H1 (cell line): ENCODE measurements at regions not wholly inside any gene's neighbourhood (a gene's known extent, or its start where the extent isn't known, plus 50 kb on each side); places are given as distances from the start of the nearest gene placed in this dataset.

Experiments used
- CTCF ChIA-PET: fragments of 300-600 bp; sonication (Branson Sonifier 250); formaldehyde crosslinking; loops from one replicate; lab custom pipeline; 2021; ENCODE audit not compliant: partially characterized antibody; lab: Charles Lee
- POLR2A ChIA-PET: fragments of 300-600 bp; sonication (Branson Sonifier 250); formaldehyde crosslinking; loops from one replicate; lab custom pipeline; 2021; ENCODE audit warnings: inconsistent platforms; ENCODE audit not compliant: partially characterized antibody; lab: Charles Lee
- DNase-seq, 2 experiments: peaks; one replicate each; pipeline versions ENCODE4 v3.0.0 to v3.0.0-alpha.2; 2010 to 2022; ENCODE audit warnings: low spot score in 2 of 2, low read depth in 1 of 2, mixed read lengths in 1 of 2
- FAIRE-seq: peaks from 2 replicates; lab custom pipeline; 2011; peaks lifted over from hg19 to GRCh38; lab: Jason Lieb, UNC
- H2AFZ ChIP-seq: 2 replicates; pipeline ENCODE4 v1.8.1; 2012; ENCODE audit warnings: low read length, inconsistent platforms
- H2AK5ac ChIP-seq: 2 replicates; pipeline ENCODE4 v1.6.1; 2013; ENCODE audit warnings: low read depth, low read length
- H2BK120ac ChIP-seq: replicated peaks from 2 replicates; pipeline ENCODE3; 2013; ENCODE audit warnings: low read depth, low read length, inconsistent platforms
- H2BK12ac ChIP-seq: 2 replicates; pipeline ENCODE4 v1.6.1; 2013; ENCODE audit warnings: low read depth, low read length
- H2BK15ac ChIP-seq: 2 replicates; pipeline ENCODE4 v1.6.1; 2013; ENCODE audit warnings: low read length
- H2BK20ac ChIP-seq: 2 replicates; pipeline ENCODE4 v1.6.1; 2013; ENCODE audit warnings: low read length
- H2BK5ac ChIP-seq: 2 replicates; pipeline ENCODE4 v1.6.1; 2013; ENCODE audit warnings: low read depth, low read length
- H3K14ac ChIP-seq: 2 replicates; pipeline ENCODE4 v1.6.1; 2013; ENCODE audit warnings: inconsistent platforms; ENCODE audit not compliant: insufficient read length
- H3K18ac ChIP-seq: 2 replicates; pipeline ENCODE4 v1.6.1; 2013; ENCODE audit warnings: low read length; ENCODE audit errors: extremely low read depth
- H3K23ac ChIP-seq: 2 replicates; pipeline ENCODE4 v1.6.1; 2013; ENCODE audit warnings: inconsistent platforms; ENCODE audit not compliant: insufficient read length
- H3K23me2 ChIP-seq: 2 replicates; pipeline ENCODE4 v1.6.1; 2013; ENCODE audit warnings: low read depth, low read length
- H3K27ac ChIP-seq: 2 replicates; pipeline ENCODE4 v1.6.1; 2011; ENCODE audit warnings: low read depth, low read length, inconsistent platforms
- H3K27me3 ChIP-seq, 4 experiments: replicated peaks in 1 of 4; 1 replicate in 1 of 4; 2 replicates in 3 of 4; pipeline versions ENCODE4 v1.6.1 to v1.8.1; 2011 to 2013; ENCODE audit warnings: low read length in 3 of 4, mild to moderate bottlenecking in 3 of 4, inconsistent platforms in 2 of 4, mixed read lengths in 2 of 4, moderate library complexity in 1 of 4; ENCODE audit not compliant: control insufficient read depth in 3 of 4, insufficient read depth in 3 of 4; ENCODE audit errors: extremely low read depth in 1 of 4
- H3K36me3 ChIP-seq, 4 experiments: 2 replicates each; pipeline versions ENCODE4 v1.6.1 to v1.8.1; 2011 to 2013; ENCODE audit warnings: mild to moderate bottlenecking in 4 of 4, low read length in 3 of 4, moderate library complexity in 2 of 4, control low read depth in 1 of 4, inconsistent platforms in 1 of 4; ENCODE audit not compliant: insufficient read depth in 4 of 4, control insufficient read depth in 2 of 4
- H3K4ac ChIP-seq: replicated peaks from 2 replicates; pipeline ENCODE3; 2013; ENCODE audit warnings: low read length, low read depth, mixed read lengths, inconsistent platforms; ENCODE audit not compliant: insufficient read length
- H3K4me1 ChIP-seq, 4 experiments: replicated peaks in 1 of 4; 1 replicate in 1 of 4; 2 replicates in 3 of 4; pipeline versions ENCODE4 v1.6.1 to v1.8.1; 2011 to 2013; ENCODE audit warnings: low read length in 3 of 4, inconsistent platforms in 2 of 4, mixed read lengths in 1 of 4; ENCODE audit not compliant: insufficient read depth in 4 of 4, control insufficient read depth in 3 of 4
- H3K4me2 ChIP-seq, 2 experiments: 2 replicates each; pipeline versions ENCODE4 v1.6.1 to v1.8.1; 2011 to 2013; ENCODE audit warnings: low read depth in 2 of 2, low read length in 2 of 2, control low read depth in 1 of 2, inconsistent platforms in 1 of 2, mild to moderate bottlenecking in 1 of 2; ENCODE audit not compliant: insufficient read depth in 1 of 2
- H3K4me3 ChIP-seq, 4 experiments: fragments of 200-600, 300-600 bp in 1 of 4; sonication (generic), shearing (Covaris generic), sonication (Bioruptor Twin) in 1 of 4; 2 replicates each; pipeline versions ENCODE4 v1.5.1 to v1.8.1; 2011 to 2016; ENCODE audit warnings: low read length in 4 of 4, low read depth in 3 of 4, control low read depth in 2 of 4, inconsistent platforms in 2 of 4, mild to moderate bottlenecking in 2 of 4, mixed read lengths in 1 of 4, moderate library complexity in 1 of 4; ENCODE audit not compliant: insufficient read depth in 2 of 4; ENCODE audit errors: extremely low read depth in 1 of 4
- H3K56ac ChIP-seq: replicated peaks from 2 replicates; pipeline ENCODE3; 2013; ENCODE audit warnings: low read depth, mild to moderate bottlenecking, mixed read lengths, low read length, inconsistent platforms; ENCODE audit not compliant: insufficient read length
- H3K79me1 ChIP-seq: 2 replicates; pipeline ENCODE4 v1.6.1; 2013; ENCODE audit warnings: low read depth, low read length, control low read depth
- H3K79me2 ChIP-seq, 2 experiments: 2 replicates each; pipeline versions ENCODE4 v1.6.1 to v1.8.1; 2012 to 2013; ENCODE audit warnings: low read length in 2 of 2, mild to moderate bottlenecking in 2 of 2, inconsistent platforms in 1 of 2; ENCODE audit not compliant: insufficient read depth in 2 of 2, control insufficient read depth in 1 of 2
- H3K9ac ChIP-seq, 4 experiments: replicated peaks in 1 of 4; 1 replicate in 1 of 4; 2 replicates in 3 of 4; pipeline versions ENCODE4 v1.6.1 to v1.8.1; 2011 to 2013; ENCODE audit warnings: low read depth in 3 of 4, low read length in 3 of 4, control low read depth in 2 of 4, mild to moderate bottlenecking in 2 of 4, moderate library complexity in 2 of 4, inconsistent platforms in 1 of 4; ENCODE audit errors: extremely low read depth in 1 of 4
- H3K9me3 ChIP-seq, 2 experiments: 2 replicates each; pipeline versions ENCODE4 v1.6.1 to v1.8.1; 2012 to 2013; ENCODE audit warnings: mild to moderate bottlenecking in 2 of 2, moderate library complexity in 2 of 2, control low read depth in 1 of 2, inconsistent platforms in 1 of 2, low read depth in 1 of 2, low read length in 1 of 2, mixed read lengths in 1 of 2; ENCODE audit not compliant: insufficient read depth in 2 of 2
- H4K20me1 ChIP-seq, 2 experiments: replicated peaks in 1 of 2; 2 replicates each; pipeline versions ENCODE3 to v1.8.1; 2011 to 2013; ENCODE audit warnings: inconsistent platforms in 2 of 2, low read length in 2 of 2, mild to moderate bottlenecking in 1 of 2; ENCODE audit not compliant: insufficient read depth in 2 of 2, control insufficient read depth in 1 of 2
- H4K5ac ChIP-seq: 2 replicates; pipeline ENCODE4 v1.6.1; 2013; ENCODE audit warnings: low read length, low read depth, mixed read lengths, inconsistent platforms; ENCODE audit not compliant: insufficient read length
- H4K8ac ChIP-seq: 2 replicates; pipeline ENCODE4 v1.8.0; 2013; ENCODE audit warnings: mild to moderate bottlenecking, moderate library complexity, low read length, inconsistent platforms; ENCODE audit not compliant: insufficient read depth; ENCODE audit errors: extremely low read depth
- H4K91ac ChIP-seq: replicated peaks from 2 replicates; pipeline ENCODE3; 2013; ENCODE audit warnings: low read length, mixed read lengths, inconsistent platforms; ENCODE audit not compliant: insufficient read length
- ASH2L ChIP-seq: fragments of 200-600, 300-600 bp; sonication (generic); IDR thresholded peaks from one replicate; pipeline ENCODE4 v1.7.1; 2017; ENCODE audit warnings: low read length
- SUZ12 ChIP-seq: fragments of 200-600 bp; sonication (generic); IDR thresholded peaks from 2 replicates; pipeline ENCODE4 v1.6.1; 2012; ENCODE audit warnings: mild to moderate bottlenecking, inconsistent platforms, low read length, moderate library complexity, mixed read lengths
- WGBS, 2 experiments: shearing (Covaris generic) in 1 of 2; methylation state at CpG; one replicate each; pipeline versions ENCODE4 v1.1.6 to v1.1.7; 2013 to 2015; ENCODE audit warnings: low lambda C conversion rate in 2 of 2, mixed read lengths in 2 of 2, inconsistent platforms in 1 of 2, low coverage in 1 of 2, missing lambda C conversion rate in 1 of 2; ENCODE audit not compliant: insufficient replicate concordance in 2 of 2, insufficient coverage in 1 of 2, insufficient read length in 1 of 2; ENCODE audit errors: extremely low coverage in 1 of 2, missing lambda C conversion rate in 1 of 2; 5-methylcytosine and 5-hydroxymethylcytosine counted together
- TF ChIP-seq, protein P1 (sequence below): IDR thresholded peaks from 2 replicates; pipeline ENCODE4 v1.6.1; 2011; ENCODE audit warnings: low read depth, mild to moderate bottlenecking, low read length; ENCODE audit not compliant: insufficient read depth

DNA sequence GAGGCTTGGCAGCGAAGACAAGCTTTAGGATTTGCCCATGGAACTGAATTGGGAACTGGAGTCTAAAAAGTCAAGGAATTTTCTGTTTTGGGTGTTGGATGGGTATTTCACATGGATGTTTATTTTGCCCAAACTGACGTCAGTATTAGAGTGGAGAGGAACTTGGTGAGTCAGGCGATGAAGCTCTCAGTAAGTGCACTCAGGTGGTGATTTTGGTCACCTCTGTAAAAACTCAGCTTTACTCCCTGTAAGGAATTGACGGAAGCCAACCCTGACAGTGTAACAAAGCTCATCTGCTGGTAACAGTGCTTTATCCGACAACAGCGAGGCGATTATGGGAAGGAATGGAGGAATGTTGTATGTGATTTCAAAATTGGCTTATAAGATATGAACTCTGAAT, 77.0 kb upstream of the PGRMC2 start:
- POLR2A ChIA-PET, result no interaction called here
- TF ChIP-seq SUZ12, result no peak
- TF ChIP-seq, protein P1, sequence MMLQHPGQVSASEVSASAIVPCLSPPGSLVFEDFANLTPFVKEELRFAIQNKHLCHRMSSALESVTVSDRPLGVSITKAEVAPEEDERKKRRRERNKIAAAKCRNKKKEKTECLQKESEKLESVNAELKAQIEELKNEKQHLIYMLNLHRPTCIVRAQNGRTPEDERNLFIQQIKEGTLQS, result no peak
- no peak for TF ChIP-seq ASH2L

More for the DNA sequence above, 77.0 kb upstream of the PGRMC2 start:
- no peak overlapping the region for H3K4me2 ChIP-seq
- H3K14ac ChIP-seq, result no peak overlapping the region
- no peak overlapping the region for H2AK5ac ChIP-seq
- no peak overlapping the region for H3K56ac ChIP-seq
- H2BK15ac ChIP-seq, result no peak overlapping the region
- WGBS, 2 experiments, result 81% methylated on average over 7 of the region's 7 CpGs; no CpG with 5 or more reads in 1 of the 2 experiments
- no peak overlapping the region for H2BK5ac ChIP-seq
- H3K18ac ChIP-seq, result no peak overlapping the region
- H3K23ac ChIP-seq, result no peak overlapping the region
- peaks cover 0 to 4% of the 10 kb centered on the region in 2 experiments; a peak in 1 of 4 replicates for H3K9me3 ChIP-seq
- no peak overlapping the region for H2AFZ ChIP-seq
- H3K4me3 ChIP-seq, result no peak overlapping the region
- no peak overlapping the region for H3K4ac ChIP-seq
- DNase-seq, result no peak
- H3K27ac ChIP-seq, result no peak overlapping the region
- no peaks in the 10 kb centered on the region for H4K20me1 ChIP-seq
- H3K79me1 ChIP-seq, result no peaks in the 10 kb centered on the region
- no peak overlapping the region for H3K9ac ChIP-seq
- no peak overlapping the region for H4K91ac ChIP-seq
- no peaks in the 10 kb centered on the region for H3K79me2 ChIP-seq
- H2BK120ac ChIP-seq, result no peak overlapping the region
- H4K8ac ChIP-seq, result no peak overlapping the region
- H3K4me1 ChIP-seq, result peaks cover 0 to 4% (median 1%) of the 10 kb centered on the region in 4 experiments; a peak in 3 of 7 replicates
- no peaks in the 10 kb centered on the region; the same call in 1 of the 2 replicates for H3K23me2 ChIP-seq
- H4K5ac ChIP-seq, result no peak overlapping the region
- no peak for FAIRE-seq
- no peaks in the 10 kb centered on the region for H3K36me3 ChIP-seq
- no peak overlapping the region for H2BK20ac ChIP-seq
- 0 out of 2 replicates have a peak overlapping the region, but pooled peaks have one; percentile 68 for H2BK12ac ChIP-seq
- CTCF ChIA-PET, result interaction anchor here (0.6 to 1.7 kb wide), 3 partner anchors 20 to 90 kb away, joined by 3 to 5 read pairs (median 3); no protein-coding TSS in a partner anchor
- no peaks in the 10 kb centered on the region for H3K27me3 ChIP-seq
